ENCODE measurements at regions not wholly inside any gene's neighbourhood (a gene's known extent, or its start where the extent isn't known, plus 50 kb on each side); places are given as distances from the start of the nearest gene placed in this dataset.

GRCh38 chr11:32161293-32161692, 70.4 kb downstream of the RCN1 start:
- no peak for DNase-seq (ENCODE audit: low spot score)
- intact Hi-C loops (cut with DNase I), result no loop called here

GRCh38 chr11:32162351-32162750, 71.5 kb downstream of the RCN1 start:
- intact Hi-C loops (cut with DNase I), result no loop called here
- no peak for DNase-seq (ENCODE audit: low spot score)

- no peak for DNase-seq (ENCODE audit: low spot score)
- intact Hi-C loops (cut with DNase I), result no loop called here
These were observed 72.0 kb downstream of the RCN1 start for GRCh38 chr11:32162906-32163305.

- intact Hi-C loops (cut with DNase I), result no loop called here
- no peak for DNase-seq (ENCODE audit: low spot score)
These were observed 72.7 kb downstream of the RCN1 start for GRCh38 chr11:32163557-32163956.

- intact Hi-C loops (cut with DNase I), result no loop called here
- DNase-seq (ENCODE audit: low spot score), result no peak
These were observed 74.0 kb downstream of the RCN1 start for GRCh38 chr11:32164836-32165235.

GRCh38 chr11:32168924-32169323, 78.0 kb downstream of the RCN1 start:
- no peak for DNase-seq (ENCODE audit: low spot score)

GRCh38 chr11:32171445-32171844, 80.6 kb downstream of the RCN1 start:
- DNase-seq (ENCODE audit: low spot score), result no peak
- intact Hi-C loops (cut with DNase I), result loop anchor here (5.0 kb wide), 1 partner anchor 929 kb away; no protein-coding TSS in a partner anchor

More at GRCh38 chr11:32168924-32169323, 78.0 kb downstream of the RCN1 start:
- intact Hi-C loops (cut with DNase I), result no loop called here

- intact Hi-C loops (cut with DNase I), result loop anchor here (5.0 kb wide), 1 partner anchor 930 kb away; no protein-coding TSS in a partner anchor
- no peak for DNase-seq (ENCODE audit: low spot score)
These were observed 81.4 kb downstream of the RCN1 start for GRCh38 chr11:32172041-32172847.

- DNase-seq (ENCODE audit: low spot score), result peak; percentile 80
- intact Hi-C loops (cut with DNase I), result loop anchor here (1.0 to 5.0 kb wide), 2 partner anchors 121 to 931 kb away; no protein-coding TSS in a partner anchor
These were observed 82.3 kb downstream of the RCN1 start for GRCh38 chr11:32172848-32173834.

GRCh38 chr11:32173977-32174376, 83.1 kb downstream of the RCN1 start:
- intact Hi-C loops (cut with DNase I), result loop anchor here (1.0 to 5.0 kb wide), 2 partner anchors 122 to 932 kb away; no protein-coding TSS in a partner anchor
- no peak for DNase-seq (ENCODE audit: low spot score)

GRCh38 chr11:32176223-32176934, 85.5 kb downstream of the RCN1 start:
- intact Hi-C loops (cut with DNase I), result no loop called here
- DNase-seq (ENCODE audit: low spot score), result no peak

GRCh38 chr11:32178692-32179091, 87.8 kb downstream of the RCN1 start:
- intact Hi-C loops (cut with DNase I), result no loop called here
- DNase-seq (ENCODE audit: low spot score), result no peak

- intact Hi-C loops (cut with DNase I), result no loop called here
- no peak for DNase-seq (ENCODE audit: low spot score)
These were observed 92.6 kb downstream of the RCN1 start for GRCh38 chr11:32183512-32183911.

- intact Hi-C loops (cut with DNase I), result no loop called here
- DNase-seq (ENCODE audit: low spot score), result no peak
These were observed 93.3 kb downstream of the RCN1 start for GRCh38 chr11:32184041-32184722.

- intact Hi-C loops (cut with DNase I), result no loop called here
- no peak for DNase-seq (ENCODE audit: low spot score)
These were observed 94.0 kb downstream of the RCN1 start for GRCh38 chr11:32184723-32185376.

- no peak for DNase-seq (ENCODE audit: low spot score)
- intact Hi-C loops (cut with DNase I), result no loop called here
These were observed 95.2 kb downstream of the RCN1 start for GRCh38 chr11:32186118-32186517.

- intact Hi-C loops (cut with DNase I), result no loop called here
- no peak for DNase-seq (ENCODE audit: low spot score)
These were observed 96.2 kb downstream of the RCN1 start for GRCh38 chr11:32187111-32187510.

GRCh38 chr11:32188785-32189184, 97.9 kb downstream of the RCN1 start:
- intact Hi-C loops (cut with DNase I), result no loop called here

GRCh38 chr11:32196137-32196536, 105.3 kb downstream of the RCN1 start:
- no peak for DNase-seq (ENCODE audit: low spot score)
- intact Hi-C loops (cut with DNase I), result no loop called here

More at GRCh38 chr11:32188785-32189184, 97.9 kb downstream of the RCN1 start:
- DNase-seq (ENCODE audit: low spot score), result no peak
